Mucosa of rectum (tissue), 2 donors: ENCODE measurements at regions not wholly inside any gene's neighbourhood (a gene's known extent, or its start where the extent isn't known, plus 50 kb on each side); places are given as distances from the start of the nearest gene placed in this dataset.
"Not testable (repeated sequence)": the region's sequence is repeated elsewhere in the genome, so short reads cannot be mapped to it uniquely, and the experiment has no call there.

Experiments used
- H3K27ac ChIP-seq, 2 donors: one replicate each; pipeline ENCODE4 v1.7.0; 2013; ENCODE audit warnings: inconsistent platforms in 2 of 2, low read depth in 2 of 2, low read length in 2 of 2
- H3K27me3 ChIP-seq, 2 donors: one replicate each; pipeline ENCODE4 v1.7.0; 2013; ENCODE audit warnings: low read length in 2 of 2; ENCODE audit not compliant: control insufficient read depth in 2 of 2, insufficient read depth in 2 of 2
- H3K36me3 ChIP-seq, 2 donors: one replicate each; pipeline ENCODE4 v1.7.0; 2013; ENCODE audit warnings: low read length in 2 of 2; ENCODE audit not compliant: control insufficient read depth in 2 of 2, insufficient read depth in 2 of 2
- H3K4me1 ChIP-seq, 2 donors: one replicate each; pipeline ENCODE4 v1.7.0; 2013; ENCODE audit warnings: low read length in 2 of 2, mild to moderate bottlenecking in 1 of 2; ENCODE audit not compliant: control insufficient read depth in 2 of 2, insufficient read depth in 2 of 2
- H3K4me3 ChIP-seq, 2 donors: one replicate each; pipeline ENCODE4 v1.7.0; 2013; ENCODE audit warnings: low read length in 2 of 2
- H3K9ac ChIP-seq, 2 donors: one replicate each; pipeline ENCODE4 v1.7.0; 2013; ENCODE audit warnings: low read length in 2 of 2, low read depth in 1 of 2, mild to moderate bottlenecking in 1 of 2
- H3K9me3 ChIP-seq, 2 donors: one replicate each; pipeline ENCODE4 v1.7.0; 2013; ENCODE audit warnings: low read length in 2 of 2; ENCODE audit not compliant: control insufficient read depth in 2 of 2
- donor health status: healthy.
- donor health status: Normal muscosa, but diverticular disease.

DNA sequence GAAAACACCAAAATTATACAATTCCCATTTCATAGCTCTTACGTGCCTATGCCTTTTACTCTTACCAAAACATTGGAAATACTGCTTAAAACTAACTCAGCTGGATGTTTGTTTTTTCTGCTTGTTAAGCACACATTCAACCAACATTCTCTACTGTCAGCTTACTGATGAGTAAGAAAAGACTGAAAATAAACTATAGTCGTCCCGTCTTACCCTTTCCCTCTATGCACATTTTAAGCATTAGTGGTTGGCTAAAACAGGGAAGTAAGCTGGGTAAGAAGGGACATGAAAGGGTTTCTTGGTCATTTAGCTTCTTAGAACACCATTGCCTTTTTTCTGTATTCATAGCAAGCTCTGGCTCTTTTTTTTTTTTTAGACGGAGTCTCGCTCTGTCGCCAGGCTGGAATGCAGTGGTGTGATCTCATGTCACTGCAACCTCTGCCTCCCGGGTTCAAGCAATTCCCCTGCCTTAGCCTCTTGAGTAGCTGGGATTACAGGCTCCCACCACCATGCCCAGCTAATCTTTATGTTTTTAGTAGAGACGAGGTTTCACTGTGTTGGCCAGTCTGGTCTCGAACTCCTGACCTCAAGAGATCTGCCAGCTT, 232.1 kb upstream of the PCSK5 start:
- H3K4me1 ChIP-seq: no peaks in the 10 kb centered on the region
- H3K27ac ChIP-seq: no peak overlapping the region
- H3K4me3 ChIP-seq: no peak overlapping the region
- H3K36me3 ChIP-seq: no peaks in the 10 kb centered on the region
- no peaks in the 10 kb centered on the region for H3K9me3 ChIP-seq
- no peak overlapping the region for H3K9ac ChIP-seq
- no peaks in the 10 kb centered on the region for H3K27me3 ChIP-seq

- Histone ChIP-seq H3K4me3 (no peak overlapping the region), H3K27me3 (no peaks in the 10 kb centered on the region), H3K9me3 (no peaks in the 10 kb centered on the region), H3K9ac (no peak overlapping the region), H3K27ac (no peak overlapping the region), H3K4me1 (peaks cover 0 to 2% of the 10 kb centered on the region in 2 donors), H3K36me3 (no peaks in the 10 kb centered on the region)
These were observed 225.9 kb upstream of the PCSK5 start for GRCh38 chr9:75664597-75664996.

DNA sequence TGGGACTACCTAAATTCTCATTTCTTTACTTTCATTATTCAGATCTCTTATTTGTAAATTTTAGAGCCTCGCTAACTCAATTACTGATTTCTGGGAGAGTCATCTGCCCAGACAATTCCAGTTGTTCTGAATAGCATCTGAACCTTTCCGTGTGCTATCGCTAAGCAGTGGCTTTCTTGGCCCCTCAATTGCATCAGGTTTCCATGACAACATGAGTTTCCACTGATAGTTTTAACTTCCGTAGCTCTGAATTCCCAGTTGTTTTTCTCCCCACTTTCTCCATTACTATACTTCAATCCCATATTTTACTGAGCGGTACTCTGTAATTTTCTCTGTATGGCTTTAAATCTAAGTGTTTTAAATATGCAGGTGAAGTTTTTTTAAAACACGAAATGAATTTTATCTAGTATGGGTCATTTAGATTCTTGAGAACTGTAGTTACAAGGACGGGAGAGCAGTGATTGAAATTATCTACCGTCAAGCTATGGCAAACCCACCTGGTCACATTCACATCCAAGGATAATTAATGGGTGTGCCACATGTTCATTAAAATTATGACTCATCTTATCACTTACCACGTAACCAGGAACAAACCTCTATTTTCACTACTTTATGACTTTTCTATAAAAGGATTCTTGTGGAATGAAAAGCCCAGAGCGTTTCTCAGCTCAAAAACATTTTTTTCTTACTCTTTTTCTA, 223.5 kb upstream of the PCSK5 start:
- Histone ChIP-seq H3K27me3 (no peaks in the 10 kb centered on the region), H3K4me1 (peaks cover 0 to 2% of the 10 kb centered on the region in 2 donors), H3K9ac (no peak overlapping the region), H3K36me3 (no peaks in the 10 kb centered on the region), H3K4me3 (no peak overlapping the region), H3K9me3 (no peaks in the 10 kb centered on the region), H3K27ac (no peak overlapping the region)

GRCh38 chr9:75669721-75670120, 220.8 kb upstream of the PCSK5 start:
- Histone ChIP-seq H3K4me3 (no peak overlapping the region), H3K9ac (no peak overlapping the region), H3K27me3 (no peaks in the 10 kb centered on the region), H3K36me3 (no peaks in the 10 kb centered on the region), H3K27ac (no peak overlapping the region), H3K9me3 (no peaks in the 10 kb centered on the region), H3K4me1 (peaks cover 0 to 2% of the 10 kb centered on the region in 2 donors)

GRCh38 chr9:75671354-75671753, 219.1 kb upstream of the PCSK5 start:
- Histone ChIP-seq H3K4me3 (no peak overlapping the region), H3K9me3 (no peaks in the 10 kb centered on the region), H3K9ac (no peak overlapping the region), H3K27me3 (no peaks in the 10 kb centered on the region), H3K27ac (no peak overlapping the region), H3K36me3 (no peaks in the 10 kb centered on the region), H3K4me1 (peaks cover 0 to 2% of the 10 kb centered on the region in 2 donors)

GRCh38 chr9:75672478-75672877, 218.0 kb upstream of the PCSK5 start:
- Histone ChIP-seq H3K27ac (no peak overlapping the region), H3K4me3 (no peak overlapping the region), H3K9ac (no peak overlapping the region), H3K27me3 (no peaks in the 10 kb centered on the region), H3K4me1 (no peaks in the 10 kb centered on the region), H3K9me3 (no peaks in the 10 kb centered on the region), H3K36me3 (no peaks in the 10 kb centered on the region)

GRCh38 chr9:75683591-75683990, 206.9 kb upstream of the PCSK5 start:
- Histone ChIP-seq H3K36me3 (no peaks in the 10 kb centered on the region), H3K4me3 (no peak overlapping the region), H3K27ac (no peak overlapping the region), H3K9me3 (no peaks in the 10 kb centered on the region), H3K4me1 (no peaks in the 10 kb centered on the region), H3K27me3 (no peaks in the 10 kb centered on the region), H3K9ac (no peak overlapping the region)

GRCh38 chr9:75685062-75685461, 205.4 kb upstream of the PCSK5 start:
- no peaks in the 10 kb centered on the region for H3K27me3 ChIP-seq
- H3K27ac ChIP-seq: no peak overlapping the region
- no peak overlapping the region for H3K9ac ChIP-seq
- H3K36me3 ChIP-seq: no peaks in the 10 kb centered on the region
- no peaks in the 10 kb centered on the region for H3K9me3 ChIP-seq
- no peak overlapping the region for H3K4me3 ChIP-seq
- no peaks in the 10 kb centered on the region for H3K4me1 ChIP-seq

GRCh38 chr9:75687359-75687953, 203.0 kb upstream of the PCSK5 start:
- no peaks in the 10 kb centered on the region for H3K27me3 ChIP-seq
- no peak overlapping the region for H3K27ac ChIP-seq
- no peak overlapping the region for H3K9ac ChIP-seq
- H3K9me3 ChIP-seq: no peaks in the 10 kb centered on the region
- H3K36me3 ChIP-seq: no peaks in the 10 kb centered on the region
- H3K4me3 ChIP-seq: no peak overlapping the region
- H3K4me1 ChIP-seq: no peaks in the 10 kb centered on the region

DNA sequence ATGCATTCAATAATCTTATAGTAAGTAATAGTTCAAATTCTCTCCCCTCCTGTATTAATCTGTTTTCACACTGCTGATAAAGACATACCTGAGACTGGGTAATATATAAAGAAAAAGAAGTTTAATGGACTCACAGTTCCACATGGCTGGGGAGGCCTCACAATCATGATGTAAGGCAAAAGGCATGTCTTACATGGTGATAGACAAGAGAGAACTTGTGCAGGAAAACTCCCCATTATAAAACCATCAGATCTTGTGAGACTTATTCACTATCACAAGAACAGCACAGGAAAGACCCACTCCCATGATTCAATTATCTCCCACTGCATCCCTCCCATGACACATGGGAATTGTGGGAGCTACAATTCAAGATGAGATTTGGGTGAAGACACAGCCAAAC, 199.9 kb upstream of the PCSK5 start:
- not testable (repeated sequence) for H3K27me3 ChIP-seq, H3K4me1 ChIP-seq, H3K9me3 ChIP-seq, H3K4me3 ChIP-seq, H3K9ac ChIP-seq, H3K36me3 ChIP-seq, H3K27ac ChIP-seq
